ENCODE measurements at regions not wholly inside any gene's neighbourhood (a gene's known extent, or its start where the extent isn't known, plus 50 kb on each side); places are given as distances from the start of the nearest gene placed in this dataset.

GRCh38 chr9:89774858-89775370 lies 170.1 kb downstream of the GADD45G start:
- TF ChIP-seq CTCF (IDR thresholded peaks at IDR 0.05) (no peak), POLR2AphosphoS5 (IDR thresholded peaks at IDR 0.05) (no peak)

Measured in breast epithelium (tissue), 3 donors.